Coronary artery (tissue), 2 donors: ENCODE measurements at regions not wholly inside any gene's neighbourhood (a gene's known extent, or its start where the extent isn't known, plus 50 kb on each side); places are given as distances from the start of the nearest gene placed in this dataset.
"Not testable (repeated sequence)": the region's sequence is repeated elsewhere in the genome, so short reads cannot be mapped to it uniquely, and the experiment has no call there.

Source experiments
- DNase-seq: peaks from one replicate; pipeline ENCODE4 v3.0.0-alpha.2; 2017; ENCODE audit warnings: low spot score
- H3K27ac ChIP-seq, 2 donors: fragments of 200-600 bp; sonication (generic); one replicate each; pipeline ENCODE4 v1.5.1; 2016 to 2019
- H3K4me3 ChIP-seq: fragments of 200-600 bp; sonication (generic); 2 replicates; pipeline ENCODE4 v1.5.1; 2016; ENCODE audit warnings: mild to moderate bottlenecking, moderate library complexity
- CTCF ChIP-seq: fragments of 200-600 bp; sonication (generic); IDR thresholded peaks from one replicate; pipeline ENCODE4 v1.5.1; 2019; ENCODE audit warnings: antibody characterized with exemption

- TF ChIP-seq CTCF, result no peak
- Histone ChIP-seq H3K4me3 (no peak overlapping the region), H3K27ac (no peak overlapping the region)
- DNase-seq, result no peak
These were observed 59.1 kb upstream of the CA12 start for GRCh38 chr15:63440756-63441155.

GRCh38 chr15:63441266-63441665 is 59.6 kb upstream of the CA12 start:
- Histone ChIP-seq H3K27ac (no peak overlapping the region), H3K4me3 (no peak overlapping the region)
- TF ChIP-seq CTCF, result no peak

GRCh38 chr15:63442080-63442479 is 60.4 kb upstream of the CA12 start:
- DNase-seq, result no peak
- H3K4me3 ChIP-seq, result no peak overlapping the region
- no peak for TF ChIP-seq CTCF
- H3K27ac ChIP-seq, result no peak overlapping the region

More at GRCh38 chr15:63441266-63441665, 59.6 kb upstream of the CA12 start:
- DNase-seq, result no peak

- no peak for TF ChIP-seq CTCF
- no peak for DNase-seq
- Histone ChIP-seq H3K27ac (no peak overlapping the region), H3K4me3 (no peak overlapping the region)
These were observed 59.8 kb upstream of the USP3 start for GRCh38 chr15:63444611-63445010.

GRCh38 chr15:63446255-63446654 is 58.1 kb upstream of the USP3 start:
- Histone ChIP-seq H3K4me3 (no peak overlapping the region), H3K27ac (no peak overlapping the region)
- DNase-seq, result no peak
- TF ChIP-seq CTCF, result no peak

GRCh38 chr15:63447017-63447676 is 57.2 kb upstream of the USP3 start:
- Histone ChIP-seq H3K4me3 (no peak overlapping the region), H3K27ac (no peak overlapping the region)
- DNase-seq, result no peak
- no peak for TF ChIP-seq CTCF

- no peak for DNase-seq
- TF ChIP-seq CTCF, result no peak
- Histone ChIP-seq H3K4me3 (no peak overlapping the region), H3K27ac (peak overlapping the region in 1 of 2 donors; percentile 26)
These were observed 56.1 kb upstream of the USP3 start for GRCh38 chr15:63448266-63448665.

GRCh38 chr15:63448872-63449555 is 55.4 kb upstream of the USP3 start:
- not testable (repeated sequence) for DNase-seq, H3K4me3 ChIP-seq
- H3K27ac ChIP-seq, result peak overlapping the region in 1 of 2 donors; percentile 26
